ENCODE measurements at regions not wholly inside any gene's neighbourhood (a gene's known extent, or its start where the extent isn't known, plus 50 kb on each side); places are given as distances from the start of the nearest gene placed in this dataset.

DNA sequence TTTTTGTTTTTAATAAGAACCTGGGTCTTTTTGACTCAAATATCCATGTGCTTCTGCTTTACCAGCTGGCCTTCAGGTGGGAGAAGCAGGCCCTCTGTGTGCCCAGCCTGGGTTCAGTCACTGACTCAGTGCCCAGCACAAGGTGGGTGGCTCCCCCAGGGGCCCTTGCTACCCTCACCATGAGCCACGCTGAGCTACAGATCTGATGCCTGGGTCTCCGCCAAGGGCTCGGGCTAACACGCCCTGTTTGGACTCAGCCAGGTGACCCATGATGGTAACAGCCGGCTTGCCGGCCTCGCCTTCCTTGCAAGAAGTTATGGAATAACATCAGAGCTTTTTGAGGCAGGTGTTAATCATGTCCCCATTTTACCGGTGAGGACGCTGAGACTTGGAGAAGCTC is 109.5 kb upstream of the NLRP1 start:
- TF ChIP-seq, protein P1, sequence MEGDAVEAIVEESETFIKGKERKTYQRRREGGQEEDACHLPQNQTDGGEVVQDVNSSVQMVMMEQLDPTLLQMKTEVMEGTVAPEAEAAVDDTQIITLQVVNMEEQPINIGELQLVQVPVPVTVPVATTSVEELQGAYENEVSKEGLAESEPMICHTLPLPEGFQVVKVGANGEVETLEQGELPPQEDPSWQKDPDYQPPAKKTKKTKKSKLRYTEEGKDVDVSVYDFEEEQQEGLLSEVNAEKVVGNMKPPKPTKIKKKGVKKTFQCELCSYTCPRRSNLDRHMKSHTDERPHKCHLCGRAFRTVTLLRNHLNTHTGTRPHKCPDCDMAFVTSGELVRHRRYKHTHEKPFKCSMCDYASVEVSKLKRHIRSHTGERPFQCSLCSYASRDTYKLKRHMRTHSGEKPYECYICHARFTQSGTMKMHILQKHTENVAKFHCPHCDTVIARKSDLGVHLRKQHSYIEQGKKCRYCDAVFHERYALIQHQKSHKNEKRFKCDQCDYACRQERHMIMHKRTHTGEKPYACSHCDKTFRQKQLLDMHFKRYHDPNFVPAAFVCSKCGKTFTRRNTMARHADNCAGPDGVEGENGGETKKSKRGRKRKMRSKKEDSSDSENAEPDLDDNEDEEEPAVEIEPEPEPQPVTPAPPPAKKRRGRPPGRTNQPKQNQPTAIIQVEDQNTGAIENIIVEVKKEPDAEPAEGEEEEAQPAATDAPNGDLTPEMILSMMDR (conservative IDR thresholded peaks at IDR 0.05), result no peak
- H3K27ac ChIP-seq, result no peak overlapping the region

DNA sequence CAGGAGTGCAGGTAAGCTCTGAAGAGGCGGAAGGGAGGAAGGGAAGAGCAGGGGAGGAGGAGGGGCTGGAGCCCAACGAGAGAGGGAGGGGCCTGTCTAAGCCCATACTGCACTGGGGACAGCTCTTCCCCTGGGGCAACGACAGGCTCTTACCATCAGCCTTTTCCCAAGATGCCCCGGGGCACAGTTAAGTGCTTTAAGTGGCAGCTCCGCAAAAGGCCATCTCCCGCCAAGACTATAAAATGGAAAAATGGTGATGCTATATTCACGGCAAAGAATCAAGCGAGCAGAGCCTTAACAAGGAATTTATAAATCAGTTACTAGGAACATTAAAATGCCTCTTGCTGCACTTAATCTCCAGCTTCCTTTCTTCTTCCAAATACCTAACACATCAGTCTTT is 110.2 kb upstream of the NLRP1 start:
- TF ChIP-seq, protein P1 (conservative IDR thresholded peaks at IDR 0.05), result no peak
- no peak overlapping the region for H3K27ac ChIP-seq

DNA sequence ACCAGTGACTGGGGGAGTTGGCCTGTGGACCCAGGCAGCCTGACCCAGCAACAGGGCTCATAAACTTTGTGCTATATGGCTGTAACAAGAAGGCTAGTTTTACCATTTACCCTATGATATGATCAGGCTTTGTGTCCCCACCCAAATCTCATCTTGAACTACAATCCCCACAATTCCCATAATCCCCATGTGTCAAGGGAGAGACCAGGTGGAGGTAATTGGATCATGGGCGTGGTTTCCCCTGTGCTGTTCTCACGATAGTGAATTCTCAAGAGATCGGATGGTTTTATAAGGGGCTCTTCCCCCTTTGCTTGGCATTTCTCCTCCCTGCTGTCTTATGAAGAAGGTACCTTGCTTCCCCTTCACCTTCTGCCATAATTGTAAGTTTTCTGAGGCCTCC is 111.2 kb upstream of the NLRP1 start:
- TF ChIP-seq, protein P1 (conservative IDR thresholded peaks at IDR 0.05), result no peak
- no peak overlapping the region for H3K27ac ChIP-seq

DNA sequence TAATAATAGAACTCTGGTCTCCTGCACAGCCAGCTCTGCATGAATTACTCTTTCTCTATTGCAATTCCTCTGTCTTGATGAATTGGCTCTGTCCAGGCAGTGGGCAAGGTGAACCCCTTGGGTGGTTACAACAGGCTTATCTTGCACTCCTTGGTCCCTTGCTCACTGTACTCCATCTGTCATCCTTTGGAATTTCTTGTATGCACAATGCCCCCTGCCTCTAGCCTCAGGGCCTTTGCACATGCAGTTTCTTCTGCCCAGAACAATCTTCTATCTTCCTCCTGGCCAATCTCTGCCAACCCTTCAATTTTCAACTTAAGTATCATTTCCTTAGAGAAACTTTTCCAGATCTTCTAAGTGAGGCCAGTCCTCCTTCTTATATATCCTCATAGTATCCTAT is 114.7 kb upstream of the NLRP1 start:
- no peak overlapping the region for H3K27ac ChIP-seq
- TF ChIP-seq, protein P1 (conservative IDR thresholded peaks at IDR 0.05), result no peak

DNA sequence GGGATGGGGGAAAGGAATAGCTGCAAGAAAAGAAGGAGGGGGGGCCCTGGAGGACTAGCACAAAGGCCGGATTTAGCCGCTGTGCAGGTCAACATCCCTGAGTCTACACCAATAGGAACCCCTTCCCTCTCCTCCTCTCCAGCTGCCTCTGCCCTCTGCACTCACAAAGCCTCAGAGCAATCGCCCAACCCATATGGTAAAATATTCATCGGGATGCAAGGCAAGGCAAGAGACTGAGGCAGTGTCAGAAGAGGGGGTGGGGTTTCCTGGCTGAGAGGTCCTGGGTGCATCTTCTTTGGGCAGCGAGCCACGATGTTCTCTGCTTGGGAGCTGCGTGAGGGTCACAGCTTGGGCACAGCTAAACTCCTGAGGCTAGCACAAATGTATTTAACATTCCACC is 115.5 kb upstream of the NLRP1 start:
- TF ChIP-seq, protein P1 (conservative IDR thresholded peaks at IDR 0.05), result no peak
- H3K27ac ChIP-seq, result no peak overlapping the region

DNA sequence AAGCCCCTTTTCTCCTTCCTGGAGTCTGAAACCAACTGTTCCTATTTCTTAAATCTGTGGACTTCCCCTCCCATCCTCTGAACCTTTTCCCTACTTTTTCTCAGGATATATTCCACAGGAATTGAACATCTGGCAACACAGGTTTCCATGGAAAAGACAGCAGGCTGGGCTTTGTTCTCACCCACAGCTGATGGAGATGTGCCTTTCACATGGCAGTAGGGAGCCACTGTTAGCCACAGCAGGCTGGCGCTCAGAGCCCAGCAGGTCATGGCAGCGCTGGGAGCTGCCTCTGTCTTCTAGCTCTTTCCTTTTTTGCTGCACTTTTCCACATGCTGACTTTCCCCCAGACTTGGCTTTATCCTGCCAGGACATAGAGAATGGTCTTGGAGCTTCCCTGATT is 116.4 kb upstream of the NLRP1 start:
- H3K27ac ChIP-seq, result no peak overlapping the region
- TF ChIP-seq, protein P1 (conservative IDR thresholded peaks at IDR 0.05), result no peak

DNA sequence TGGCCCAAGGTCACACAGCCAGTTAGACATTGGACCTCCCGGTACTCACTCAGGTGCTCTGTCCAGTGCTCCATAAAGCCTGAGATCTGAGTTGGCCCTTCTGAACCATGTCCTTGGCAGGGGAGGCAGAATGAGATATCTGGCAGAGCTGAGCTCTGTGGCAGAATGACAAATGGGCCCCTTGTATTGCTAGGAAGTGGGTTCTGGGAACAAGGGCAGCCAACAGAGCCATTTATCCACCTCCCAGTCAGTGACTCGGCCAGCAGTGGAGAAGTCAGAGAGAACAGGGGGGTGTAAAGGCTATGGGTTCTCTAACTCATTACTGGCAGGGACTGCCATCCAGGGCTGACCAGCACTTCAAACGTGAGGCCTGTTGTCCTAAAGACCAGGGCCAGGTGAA is 117.1 kb upstream of the NLRP1 start:
- no peak overlapping the region for H3K27ac ChIP-seq
- TF ChIP-seq, protein P1 (conservative IDR thresholded peaks at IDR 0.05), result no peak
